ENCODE measurements at regions not wholly inside any gene's neighbourhood (a gene's known extent, or its start where the extent isn't known, plus 50 kb on each side); places are given as distances from the start of the nearest gene placed in this dataset.

DNA sequence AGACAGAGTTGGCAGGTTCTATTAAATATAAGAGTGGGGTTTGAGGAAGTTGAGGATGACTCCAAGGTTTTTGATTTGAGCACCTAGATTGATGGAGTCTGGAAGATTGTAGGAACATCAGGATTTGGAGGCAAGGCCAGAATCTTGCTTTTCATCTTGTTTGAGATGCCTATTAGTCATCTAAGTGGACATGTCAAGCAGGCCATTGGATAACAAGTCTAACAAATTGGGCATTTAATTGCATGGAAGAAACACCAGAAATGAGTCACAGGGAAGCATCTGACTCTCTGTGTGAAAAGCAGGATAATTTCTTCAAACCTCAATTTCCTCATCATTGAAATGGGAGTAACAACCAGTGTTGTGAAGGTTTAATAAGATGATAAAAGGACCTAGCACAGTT lies 53.3 kb upstream of the ARL15 start:
- DNase-seq = no peak

DNA sequence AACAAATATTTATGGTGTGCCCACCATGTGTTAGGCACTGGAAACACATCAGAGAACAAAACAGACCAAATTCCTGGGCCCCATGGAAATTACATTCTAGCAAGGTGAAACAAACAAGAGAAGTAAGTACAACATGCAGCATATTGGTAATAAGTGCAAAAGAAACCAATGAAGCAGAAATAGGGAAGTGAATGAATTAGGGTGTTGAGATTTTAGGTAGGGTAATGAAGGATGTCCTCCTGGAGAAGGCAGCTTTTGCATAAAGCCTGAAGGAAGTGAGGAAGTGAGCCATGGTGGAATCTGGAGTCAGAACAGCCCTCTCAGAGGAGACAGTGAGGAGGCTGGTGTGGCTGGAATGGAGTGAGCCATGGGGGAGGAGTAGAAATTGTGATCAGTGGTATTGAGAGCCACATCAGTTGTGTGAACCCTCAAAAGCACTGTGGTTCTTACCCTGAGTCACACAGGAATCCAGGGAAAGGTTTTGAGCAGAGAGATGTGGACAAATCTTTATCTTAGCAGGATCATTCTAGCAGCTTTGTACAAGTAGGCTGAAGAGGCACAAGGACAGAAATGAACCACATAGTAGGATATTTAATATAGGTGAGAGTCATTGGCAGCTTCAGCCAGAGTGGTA lies 52.7 kb upstream of the ARL15 start:
- no peak for DNase-seq

DNA sequence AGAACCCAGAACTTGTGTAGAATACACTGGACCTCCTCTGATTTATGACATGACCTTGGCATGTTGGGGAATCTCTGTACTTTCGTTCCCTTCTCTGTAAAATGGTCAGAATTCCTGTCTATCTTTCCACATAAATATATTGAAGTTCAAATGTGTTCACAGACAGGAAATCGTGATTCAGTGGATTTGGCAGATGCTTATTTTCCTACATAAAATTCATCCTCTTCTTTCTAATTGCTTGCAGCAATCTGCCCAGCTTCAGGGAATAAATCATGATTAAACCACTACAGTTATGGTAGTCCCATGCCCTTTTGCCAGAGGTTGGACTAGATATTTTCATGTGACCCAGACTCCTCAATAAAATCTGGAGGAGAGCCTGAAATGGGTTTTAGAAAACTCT lies 52.1 kb upstream of the ARL15 start:
- DNase-seq = no peak

DNA sequence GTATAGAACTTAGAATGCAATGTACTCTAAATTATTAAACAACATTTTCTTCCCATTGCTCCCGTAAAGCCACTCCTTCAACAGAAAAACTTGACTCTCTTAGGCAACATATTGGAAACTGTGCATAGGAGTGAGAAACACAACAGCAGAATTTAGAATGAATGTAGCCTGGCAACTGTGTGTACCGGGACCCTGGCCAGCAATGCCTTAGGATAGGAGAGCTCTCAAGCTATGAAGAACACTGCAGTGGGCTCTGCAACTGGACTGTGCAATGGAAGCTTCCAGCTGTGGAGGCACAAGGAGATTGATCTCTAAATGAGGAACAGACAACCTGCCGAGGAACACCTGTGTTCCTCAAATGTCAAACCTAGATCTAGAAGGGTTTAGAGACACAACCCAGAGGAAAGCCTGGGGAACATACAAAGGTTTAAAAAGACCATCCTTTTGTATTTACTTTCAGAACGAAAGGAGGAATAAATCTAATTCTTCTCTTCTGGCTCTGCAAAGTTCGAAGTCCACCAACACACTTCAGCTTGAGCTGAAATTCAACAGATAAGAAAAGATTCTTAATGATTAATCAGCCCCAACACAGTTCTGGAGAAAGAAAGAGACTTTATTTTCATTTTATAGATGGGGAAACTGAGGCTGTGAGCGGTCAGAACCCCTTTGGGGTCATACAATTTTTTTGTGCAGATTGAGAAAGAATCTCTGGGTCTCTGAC lies 51.5 kb upstream of the ARL15 start:
- no peak for DNase-seq

DNA sequence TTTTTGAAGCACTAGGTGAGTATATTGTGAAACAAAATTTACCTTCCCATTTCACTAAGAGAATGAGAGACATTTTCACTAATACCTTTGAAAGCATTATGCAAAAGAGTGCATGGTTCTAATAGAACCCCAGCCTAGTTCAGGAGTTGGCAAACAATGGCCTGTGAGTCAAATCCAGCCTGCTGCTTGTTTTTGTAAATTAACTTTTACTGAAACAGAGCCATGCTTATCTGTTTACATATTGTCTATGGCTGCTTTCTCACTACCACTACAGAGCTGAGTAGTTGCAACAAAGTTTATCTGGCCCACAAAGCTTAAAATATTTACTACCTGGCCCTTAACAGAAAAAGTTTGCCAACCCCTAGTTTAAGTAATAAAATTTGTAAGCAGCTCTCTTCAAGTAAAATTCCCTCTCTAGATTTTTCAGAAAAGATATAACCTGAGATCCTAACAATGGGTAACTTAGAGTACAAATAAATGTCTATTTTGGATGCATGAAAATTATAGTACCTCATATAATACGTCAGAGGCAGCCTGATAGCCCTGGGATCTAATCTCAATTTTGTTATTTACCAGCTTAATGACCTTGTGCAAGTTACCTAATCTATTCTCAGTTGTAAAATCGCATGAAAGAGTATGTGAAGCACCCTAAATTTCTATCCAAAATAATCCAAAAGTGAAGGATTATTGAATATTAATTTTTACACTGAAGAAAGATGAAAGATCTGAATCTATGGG lies 50.7 kb upstream of the ARL15 start:
- no peak for DNase-seq
